GM23338 (cell line): ENCODE measurements at regions not wholly inside any gene's neighbourhood (a gene's known extent, or its start where the extent isn't known, plus 50 kb on each side); places are given as distances from the start of the nearest gene placed in this dataset.

ENCODE experiments used
- ATAC-seq: fragments of 200-7000 bp; cut with Tn5 transposase; 3 replicates; pipeline ENCODE4 v1.9.1; 2020
- DNase-seq: peaks from one replicate; pipeline ENCODE4 v3.0.0-alpha.2; 2015; ENCODE audit warnings: low spot score
- H2AFZ ChIP-seq: fragments of 200-600 bp; sonication (generic); 2 replicates; pipeline ENCODE4 v1.8.0; 2016; ENCODE audit warnings: antibody characterized with exemption, mild to moderate bottlenecking, moderate library complexity
- H3F3A ChIP-seq: fragments of 200-600 bp; sonication (generic); replicated peaks from 2 replicates; pipeline ENCODE4 v1.8.0; 2017; ENCODE audit warnings: antibody characterized with exemption, mixed run types, low read depth
- H3K27ac ChIP-seq: fragments of 200-600 bp; sonication (generic); 2 replicates; pipeline ENCODE4 v1.6.1; 2016; ENCODE audit warnings: low read depth
- H3K27me3 ChIP-seq: fragments of 200-600 bp; sonication (generic); 2 replicates; pipeline ENCODE4 v1.8.0; 2016; ENCODE audit warnings: mild to moderate bottlenecking, mixed run types, moderate library complexity; ENCODE audit not compliant: insufficient read depth
- H3K36me3 ChIP-seq: fragments of 200-600 bp; sonication (generic); 2 replicates; pipeline ENCODE4 v1.8.0; 2016; ENCODE audit warnings: mild to moderate bottlenecking; ENCODE audit not compliant: insufficient read depth
- H3K4me1 ChIP-seq: fragments of 200-600 bp; sonication (generic); 2 replicates; pipeline ENCODE4 v1.8.0; 2016; ENCODE audit warnings: mild to moderate bottlenecking, moderate library complexity; ENCODE audit not compliant: insufficient read depth
- H3K4me2 ChIP-seq: fragments of 200-600 bp; sonication (generic); 2 replicates; pipeline ENCODE4 v1.7.1; 2017; ENCODE audit warnings: mixed run types
- H3K4me3 ChIP-seq: fragments of 200-600 bp; sonication (generic); 2 replicates; pipeline ENCODE4 v1.6.1; 2016; ENCODE audit warnings: mixed run types
- H3K79me2 ChIP-seq: fragments of 200-600 bp; sonication (generic); replicated peaks from 2 replicates; pipeline ENCODE4 v1.8.0; 2017; ENCODE audit warnings: mild to moderate bottlenecking; ENCODE audit not compliant: insufficient read depth
- H3K9me2 ChIP-seq: fragments of 200-600 bp; sonication (generic); 2 replicates; pipeline ENCODE4 v1.8.0; 2017; ENCODE audit not compliant: insufficient read depth
- H4K20me1 ChIP-seq: fragments of 200-600 bp; sonication (generic); replicated peaks from 2 replicates; pipeline ENCODE4 v1.8.0; 2017; ENCODE audit warnings: mild to moderate bottlenecking; ENCODE audit not compliant: insufficient read depth
- H3K27ac Mint-ChIP-seq: 2 replicates; pipeline ENCODE4 v1.8.0; 2020; ENCODE audit warnings: inconsistent platforms, mild to moderate bottlenecking, moderate library complexity, mixed read lengths
- H3K27me3 Mint-ChIP-seq: 3 replicates; pipeline ENCODE4 v1.8.0; 2022; ENCODE audit warnings: low read depth, mild to moderate bottlenecking, moderate library complexity, mixed read lengths, inconsistent platforms; ENCODE audit not compliant: insufficient read depth, poor library complexity
- H3K36me3 Mint-ChIP-seq: 3 replicates; pipeline ENCODE4 v1.8.0; 2021; ENCODE audit warnings: low read depth, mild to moderate bottlenecking, inconsistent platforms, moderate library complexity, mixed read lengths
- H3K4me1 Mint-ChIP-seq: 3 replicates; pipeline ENCODE4 v1.8.0; 2020; ENCODE audit warnings: mild to moderate bottlenecking, inconsistent platforms, mixed read lengths
- H3K4me3 Mint-ChIP-seq: 3 replicates; pipeline ENCODE4 v1.8.0; 2021; ENCODE audit warnings: moderate library complexity, mild to moderate bottlenecking, inconsistent platforms, mixed read lengths
- H3K9me3 Mint-ChIP-seq: 3 replicates; pipeline ENCODE4 v1.8.0; 2020; ENCODE audit warnings: moderate library complexity, mild to moderate bottlenecking, inconsistent platforms, mixed read lengths
- CREB1 ChIP-seq: fragments of 250-450 bp; sonication (Bioruptor Pico); IDR thresholded peaks from 2 replicates; pipeline ENCODE4 v1.5.0; 2020; ENCODE audit warnings: low read depth, mild to moderate bottlenecking, moderate library complexity
- EZH2phosphoT487 ChIP-seq: fragments of 200-600 bp; sonication (generic); IDR thresholded peaks from one replicate; pipeline ENCODE4 v1.8.1; 2018; ENCODE audit warnings: antibody characterized with exemption; ENCODE audit not compliant: unreplicated experiment
- JUNB ChIP-seq: IDR thresholded peaks from one replicate; pipeline ENCODE4 v1.6.1; 2016; ENCODE audit warnings: antibody characterized with exemption; ENCODE audit not compliant: unreplicated experiment
- NANOG ChIP-seq: IDR thresholded peaks from 2 replicates; pipeline ENCODE4 v1.6.1; 2016; ENCODE audit warnings: antibody characterized with exemption, borderline replicate concordance
- POLR2AphosphoS5 ChIP-seq: IDR thresholded peaks from 2 replicates; pipeline ENCODE4 v1.6.1; 2016; ENCODE audit warnings: antibody characterized with exemption, low read depth
- REST ChIP-seq: IDR thresholded peaks from one replicate; pipeline ENCODE4 v1.6.1; 2018; ENCODE audit warnings: antibody characterized with exemption; ENCODE audit not compliant: unreplicated experiment
- STAT1 ChIP-seq: IDR thresholded peaks from one replicate; pipeline ENCODE4 v1.6.1; 2016; ENCODE audit warnings: antibody characterized with exemption; ENCODE audit not compliant: unreplicated experiment
- ZNF114 ChIP-seq: fragments of 250-450 bp; sonication (Bioruptor Pico); IDR thresholded peaks from 2 replicates; pipeline ENCODE4 v1.5.0; 2020; ENCODE audit warnings: mild to moderate bottlenecking, moderate library complexity
- ZNF331 ChIP-seq: fragments of 250-450 bp; sonication (Bioruptor Pico); IDR thresholded peaks from 2 replicates; pipeline ENCODE4 v1.5.0; 2020; ENCODE audit warnings: low read depth, mild to moderate bottlenecking, moderate library complexity
- TF ChIP-seq, protein P1 (sequence below), 2 experiments: fragments of 200-600 bp in 1 of 2; sonication (generic) in 1 of 2; conservative IDR thresholded peaks; 2 replicates each; pipeline versions ENCODE4 v1.5.1 to v1.6.1; 2016 to 2017; ENCODE audit warnings: antibody characterized with exemption in 2 of 2, low read depth in 2 of 2, mild to moderate bottlenecking in 2 of 2, moderate library complexity in 1 of 2
- TF ChIP-seq, protein P2 (sequence below): IDR thresholded peaks from 2 replicates; pipeline ENCODE4 v1.6.1; 2016; ENCODE audit warnings: antibody characterized with exemption

GRCh38 chr1:182304218-182304617 is 87.4 kb downstream of the GLUL start (continued):
- TF ChIP-seq, protein P1, sequence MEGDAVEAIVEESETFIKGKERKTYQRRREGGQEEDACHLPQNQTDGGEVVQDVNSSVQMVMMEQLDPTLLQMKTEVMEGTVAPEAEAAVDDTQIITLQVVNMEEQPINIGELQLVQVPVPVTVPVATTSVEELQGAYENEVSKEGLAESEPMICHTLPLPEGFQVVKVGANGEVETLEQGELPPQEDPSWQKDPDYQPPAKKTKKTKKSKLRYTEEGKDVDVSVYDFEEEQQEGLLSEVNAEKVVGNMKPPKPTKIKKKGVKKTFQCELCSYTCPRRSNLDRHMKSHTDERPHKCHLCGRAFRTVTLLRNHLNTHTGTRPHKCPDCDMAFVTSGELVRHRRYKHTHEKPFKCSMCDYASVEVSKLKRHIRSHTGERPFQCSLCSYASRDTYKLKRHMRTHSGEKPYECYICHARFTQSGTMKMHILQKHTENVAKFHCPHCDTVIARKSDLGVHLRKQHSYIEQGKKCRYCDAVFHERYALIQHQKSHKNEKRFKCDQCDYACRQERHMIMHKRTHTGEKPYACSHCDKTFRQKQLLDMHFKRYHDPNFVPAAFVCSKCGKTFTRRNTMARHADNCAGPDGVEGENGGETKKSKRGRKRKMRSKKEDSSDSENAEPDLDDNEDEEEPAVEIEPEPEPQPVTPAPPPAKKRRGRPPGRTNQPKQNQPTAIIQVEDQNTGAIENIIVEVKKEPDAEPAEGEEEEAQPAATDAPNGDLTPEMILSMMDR (conservative IDR thresholded peaks at IDR 0.05; ENCODE audit: low read depth in 2 of 2): no peak
- TF ChIP-seq REST: no peak
- TF ChIP-seq, protein P2, sequence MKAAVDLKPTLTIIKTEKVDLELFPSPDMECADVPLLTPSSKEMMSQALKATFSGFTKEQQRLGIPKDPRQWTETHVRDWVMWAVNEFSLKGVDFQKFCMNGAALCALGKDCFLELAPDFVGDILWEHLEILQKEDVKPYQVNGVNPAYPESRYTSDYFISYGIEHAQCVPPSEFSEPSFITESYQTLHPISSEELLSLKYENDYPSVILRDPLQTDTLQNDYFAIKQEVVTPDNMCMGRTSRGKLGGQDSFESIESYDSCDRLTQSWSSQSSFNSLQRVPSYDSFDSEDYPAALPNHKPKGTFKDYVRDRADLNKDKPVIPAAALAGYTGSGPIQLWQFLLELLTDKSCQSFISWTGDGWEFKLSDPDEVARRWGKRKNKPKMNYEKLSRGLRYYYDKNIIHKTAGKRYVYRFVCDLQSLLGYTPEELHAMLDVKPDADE: no peak

- Mint-ChIP-seq H3K27ac (no peak overlapping the region), H3K4me1 (peaks cover 21% of the 10 kb centered on the region), H3K27me3 (peaks cover 2% of the 10 kb centered on the region), H3K36me3 (no peaks in the 10 kb centered on the region), H3K9me3 (peaks cover 3% of the 10 kb centered on the region; the same call in 2 of the 3 replicates), H3K4me3 (no peak overlapping the region)
- Histone ChIP-seq H3K27me3 (no peaks in the 10 kb centered on the region), H3K79me2 (no peaks in the 10 kb centered on the region), H3K4me1 (peaks cover 4% of the 10 kb centered on the region), H3K9me2 (no peaks in the 10 kb centered on the region), H3K4me3 (no peak overlapping the region), H3K4me2 (no peak overlapping the region), H3F3A (no peaks in the 10 kb centered on the region), H3K36me3 (no peaks in the 10 kb centered on the region), H4K20me1 (no peaks in the 10 kb centered on the region), H2AFZ (0 out of 2 replicates have a peak overlapping the region, but pooled peaks have one; percentile 56), H3K27ac (no peak overlapping the region)
- ATAC-seq (no peak), DNase-seq (no peak)
- no peak for TF ChIP-seq STAT1
- TF ChIP-seq JUNB: no peak
- no peak for TF ChIP-seq ZNF331 (CRISPR knock-in tag)
- TF ChIP-seq, protein P1 (conservative IDR thresholded peaks at IDR 0.05; ENCODE audit: low read depth in 2 of 2): no peak
- no peak for TF ChIP-seq NANOG
- no peak for TF ChIP-seq ZNF114 (CRISPR knock-in tag)
- TF ChIP-seq EZH2phosphoT487: no peak
- TF ChIP-seq POLR2AphosphoS5: no peak
- no peak for TF ChIP-seq CREB1 (CRISPR knock-in tag)
- TF ChIP-seq, protein P2: no peak
- TF ChIP-seq REST: no peak
Observed at GRCh38 chr1:182303778-182304177, 87.8 kb downstream of the GLUL start.
